Activated B cell treated with CpG ODN at 0.5 μM for 24 hours (primary cell): ENCODE measurements at regions not wholly inside any gene's neighbourhood (a gene's known extent, or its start where the extent isn't known, plus 50 kb on each side); places are given as distances from the start of the nearest gene placed in this dataset.

Experiments
- ATAC-seq: fragments of 200-7000 bp; cut with Tn5 transposase; one replicate; pipeline ENCODE4 v1.10.0; 2021; ENCODE audit warnings: low read depth, mild to moderate bottlenecking, moderate library complexity
- CTCF ChIA-PET: fragments of 350-600 bp; sonication (Branson Sonifier 250); formaldehyde crosslinking; loops from one replicate; lab custom pipeline; 2021; ENCODE audit warnings: antibody characterized with exemption; lab: Charles Lee
- POLR2A ChIA-PET: fragments of 350-600 bp; sonication (Branson Sonifier 250); formaldehyde crosslinking; loops from one replicate; lab custom pipeline; 2021; ENCODE audit warnings: antibody characterized with exemption; lab: Charles Lee
- DNase-seq: peaks from one replicate; pipeline ENCODE4 v3.0.0; 2022
- H3K27ac Mint-ChIP-seq: one replicate; pipeline ENCODE4 v1.8.0; 2020; ENCODE audit warnings: mixed read lengths
- H3K27me3 Mint-ChIP-seq: one replicate; pipeline ENCODE4 v1.8.0; 2021; ENCODE audit warnings: mixed read lengths
- H3K36me3 Mint-ChIP-seq: one replicate; pipeline ENCODE4 v1.8.0; 2021; ENCODE audit warnings: low read depth, mixed read lengths
- H3K4me1 Mint-ChIP-seq: one replicate; pipeline ENCODE4 v1.8.0; 2021; ENCODE audit warnings: mixed read lengths
- H3K4me3 Mint-ChIP-seq: one replicate; pipeline ENCODE4 v1.8.0; 2020; ENCODE audit warnings: mild to moderate bottlenecking, mixed read lengths
- H3K9me3 Mint-ChIP-seq: one replicate; pipeline ENCODE4 v1.8.0; 2020; ENCODE audit warnings: mixed read lengths
- intact Hi-C: fragments of 100-400 bp; cut with micrococcal nuclease; formaldehyde crosslinking; loops from one replicate; pipeline ENCODE4 v1.15.1; 2024
- TF ChIP-seq, protein P1 (sequence below): fragments of 200-600 bp; IDR thresholded peaks from one replicate; pipeline ENCODE4 v1.8.0; 2022; ENCODE audit warnings: antibody characterized with exemption, mild to moderate bottlenecking

DNA sequence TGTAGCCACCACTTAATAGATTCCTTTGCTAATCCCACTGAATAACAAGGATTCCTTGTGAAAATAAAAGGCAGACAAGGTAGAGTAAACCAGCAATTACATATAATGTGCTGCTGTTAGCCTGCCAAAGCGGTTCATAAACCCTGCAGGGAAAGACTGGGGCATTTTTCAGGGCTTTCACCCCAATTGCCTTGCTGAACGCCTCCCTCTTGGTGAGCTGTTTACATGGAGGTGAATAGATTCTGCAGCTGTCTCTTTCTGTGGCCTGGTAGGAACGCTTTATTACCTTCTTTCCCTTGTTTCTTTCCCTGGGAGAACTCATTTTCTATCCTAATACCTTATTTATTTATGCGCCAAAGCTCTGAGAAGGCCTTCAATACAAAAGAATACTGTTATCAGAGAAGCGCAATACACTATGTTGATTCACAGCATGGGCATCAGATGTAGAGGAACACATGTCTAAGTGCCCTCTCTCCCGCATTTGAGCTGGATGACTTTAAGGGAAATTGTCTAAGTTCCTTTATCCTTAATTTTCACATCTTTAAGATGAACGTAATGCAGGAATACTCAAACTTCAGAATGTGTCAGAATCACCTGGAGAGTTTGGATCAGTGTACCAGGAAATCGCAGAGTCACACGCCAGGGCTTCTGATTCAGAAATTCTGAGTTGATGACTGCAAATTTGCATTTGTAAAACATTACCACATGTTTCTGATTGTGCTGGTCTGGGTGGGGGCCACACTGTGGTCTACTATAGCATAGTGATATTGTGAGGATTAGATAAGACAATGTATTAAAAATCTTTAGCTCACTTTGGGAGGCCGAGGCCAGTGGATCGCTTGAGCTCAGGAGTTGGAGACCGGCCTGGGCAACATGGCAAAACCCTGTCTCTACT lies 1203.8 kb downstream of the SORCS3 start:
- ATAC-seq (no peak), DNase-seq (no peak)
- TF ChIP-seq, protein P1, sequence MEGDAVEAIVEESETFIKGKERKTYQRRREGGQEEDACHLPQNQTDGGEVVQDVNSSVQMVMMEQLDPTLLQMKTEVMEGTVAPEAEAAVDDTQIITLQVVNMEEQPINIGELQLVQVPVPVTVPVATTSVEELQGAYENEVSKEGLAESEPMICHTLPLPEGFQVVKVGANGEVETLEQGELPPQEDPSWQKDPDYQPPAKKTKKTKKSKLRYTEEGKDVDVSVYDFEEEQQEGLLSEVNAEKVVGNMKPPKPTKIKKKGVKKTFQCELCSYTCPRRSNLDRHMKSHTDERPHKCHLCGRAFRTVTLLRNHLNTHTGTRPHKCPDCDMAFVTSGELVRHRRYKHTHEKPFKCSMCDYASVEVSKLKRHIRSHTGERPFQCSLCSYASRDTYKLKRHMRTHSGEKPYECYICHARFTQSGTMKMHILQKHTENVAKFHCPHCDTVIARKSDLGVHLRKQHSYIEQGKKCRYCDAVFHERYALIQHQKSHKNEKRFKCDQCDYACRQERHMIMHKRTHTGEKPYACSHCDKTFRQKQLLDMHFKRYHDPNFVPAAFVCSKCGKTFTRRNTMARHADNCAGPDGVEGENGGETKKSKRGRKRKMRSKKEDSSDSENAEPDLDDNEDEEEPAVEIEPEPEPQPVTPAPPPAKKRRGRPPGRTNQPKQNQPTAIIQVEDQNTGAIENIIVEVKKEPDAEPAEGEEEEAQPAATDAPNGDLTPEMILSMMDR: no peak
- Mint-ChIP-seq H3K4me3 (no peak overlapping the region), H3K27ac (no peak overlapping the region), H3K36me3 (no peaks in the 10 kb centered on the region), H3K9me3 (no peaks in the 10 kb centered on the region), H3K4me1 (no peaks in the 10 kb centered on the region), H3K27me3 (no peaks in the 10 kb centered on the region)
- ChIA-PET POLR2A (no interaction called here), CTCF (no interaction called here)
- intact Hi-C loops: no loop called here

DNA sequence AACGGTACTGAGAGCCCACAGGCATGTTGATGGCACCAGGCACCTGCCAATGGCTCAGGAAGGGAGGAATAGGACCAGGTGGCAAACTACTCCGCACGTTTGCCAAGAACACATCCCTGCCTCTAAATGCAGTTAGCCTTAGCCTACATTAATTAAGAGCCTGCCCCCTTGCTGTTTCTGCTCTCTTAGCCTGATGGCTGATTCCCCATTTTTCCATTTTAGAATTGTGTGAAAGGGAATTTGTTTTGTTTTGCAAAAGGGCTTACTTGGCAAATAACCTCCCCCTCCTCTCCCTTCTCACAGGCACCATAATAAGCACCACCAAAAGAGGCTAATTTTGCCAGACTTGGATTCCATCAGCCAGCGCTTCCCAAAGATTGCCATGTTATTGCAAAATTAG lies 1203.2 kb downstream of the SORCS3 start:
- Mint-ChIP-seq H3K36me3 (no peaks in the 10 kb centered on the region), H3K9me3 (no peaks in the 10 kb centered on the region), H3K27me3 (no peaks in the 10 kb centered on the region), H3K27ac (no peak overlapping the region), H3K4me3 (no peak overlapping the region), H3K4me1 (no peaks in the 10 kb centered on the region)
- intact Hi-C loops: no loop called here
- POLR2A ChIA-PET: no interaction called here
- CTCF ChIA-PET: no interaction called here
- ATAC-seq: no peak
- TF ChIP-seq, protein P1: no peak
- DNase-seq: no peak

DNA sequence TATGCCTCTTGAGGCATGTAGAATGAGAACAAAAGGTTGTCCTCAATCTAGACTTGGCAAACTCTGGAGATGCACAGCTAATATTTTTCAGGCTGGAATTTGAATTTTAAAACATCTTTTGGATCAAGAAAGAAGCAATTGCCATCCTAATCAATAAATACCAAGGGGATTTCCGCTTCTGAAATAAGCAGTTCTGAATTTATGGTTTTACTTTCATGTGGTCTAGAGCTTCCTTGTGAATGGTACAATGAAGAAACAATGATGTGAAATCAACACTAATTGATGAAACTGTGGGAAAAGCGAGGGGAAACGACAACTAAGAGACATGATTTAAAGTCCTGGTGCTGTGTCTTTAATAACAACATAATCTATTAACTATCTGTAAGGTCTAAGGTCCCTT lies 1202.7 kb downstream of the SORCS3 start:
- no peaks in the 10 kb centered on the region for H3K36me3 Mint-ChIP-seq
- DNase-seq (no peak), ATAC-seq (no peak)
- ChIA-PET CTCF (no interaction called here), POLR2A (no interaction called here)
- intact Hi-C loops: no loop called here
- H3K9me3 Mint-ChIP-seq: no peaks in the 10 kb centered on the region
- no peak overlapping the region for H3K27ac Mint-ChIP-seq
- no peak overlapping the region for H3K4me3 Mint-ChIP-seq
- no peaks in the 10 kb centered on the region for H3K4me1 Mint-ChIP-seq
- TF ChIP-seq, protein P1: no peak
- no peaks in the 10 kb centered on the region for H3K27me3 Mint-ChIP-seq

DNA sequence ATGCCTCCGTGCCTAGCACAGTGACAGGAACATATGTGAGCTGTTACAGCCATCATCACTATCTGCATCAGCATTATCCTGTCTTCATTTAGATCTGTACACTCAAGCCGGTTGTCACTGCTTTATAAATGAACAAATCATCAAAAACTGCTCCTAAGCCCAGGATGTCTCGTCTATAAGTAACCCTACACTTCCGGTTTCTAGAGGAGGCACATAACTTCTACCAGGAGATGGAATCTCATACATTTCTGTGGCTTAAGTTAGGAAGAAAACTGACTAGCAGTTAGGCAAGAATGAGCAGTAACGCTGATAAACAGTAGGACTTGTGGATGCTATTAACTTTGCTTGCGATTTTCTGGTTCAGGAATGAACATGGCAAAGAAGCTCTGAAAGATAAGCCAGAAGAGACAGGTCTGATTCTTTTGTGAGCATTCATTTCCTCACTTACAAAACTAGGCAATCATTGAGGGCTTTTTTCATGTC lies 1199.2 kb downstream of the SORCS3 start:
- ATAC-seq (no peak), DNase-seq (no peak)
- intact Hi-C loops: no loop called here
- POLR2A ChIA-PET: no interaction called here
- Mint-ChIP-seq H3K27me3 (no peaks in the 10 kb centered on the region), H3K4me1 (peaks cover 6% of the 10 kb centered on the region), H3K9me3 (no peaks in the 10 kb centered on the region), H3K4me3 (no peak overlapping the region), H3K27ac (no peak overlapping the region), H3K36me3 (no peaks in the 10 kb centered on the region)
- CTCF ChIA-PET: no interaction called here
- TF ChIP-seq, protein P1: no peak

DNA sequence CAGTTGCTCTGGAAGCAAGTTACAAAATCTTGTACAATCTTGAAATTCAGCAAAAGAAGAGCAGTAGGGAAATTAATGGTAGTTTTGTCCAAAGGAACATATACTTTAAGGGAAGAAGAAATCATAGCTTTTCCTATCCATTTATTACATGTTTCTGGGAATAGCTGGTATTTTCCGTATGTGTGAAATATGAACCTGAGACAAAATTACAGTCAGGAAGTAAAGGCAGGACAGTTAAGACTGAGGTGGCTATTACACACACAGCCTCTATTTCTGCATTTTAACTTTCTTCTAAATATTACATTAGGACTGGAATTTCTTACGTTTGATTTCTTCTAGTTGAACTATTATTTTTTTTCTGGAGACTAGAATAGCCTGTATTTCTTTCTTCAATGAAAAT lies 1197.3 kb downstream of the SORCS3 start:
- H3K27me3 Mint-ChIP-seq: no peaks in the 10 kb centered on the region
- intact Hi-C loops: no loop called here
- peaks cover 6% of the 10 kb centered on the region for H3K4me1 Mint-ChIP-seq
- no peaks in the 10 kb centered on the region for H3K9me3 Mint-ChIP-seq
- ATAC-seq (no peak), DNase-seq (no peak)
- POLR2A ChIA-PET: no interaction called here
- CTCF ChIA-PET: no interaction called here
- H3K27ac Mint-ChIP-seq: no peak overlapping the region
- TF ChIP-seq, protein P1: no peak
- no peak overlapping the region for H3K4me3 Mint-ChIP-seq
- H3K36me3 Mint-ChIP-seq: no peaks in the 10 kb centered on the region
